HUES48 (cell line): ENCODE measurements at regions not wholly inside any gene's neighbourhood (a gene's known extent, or its start where the extent isn't known, plus 50 kb on each side); places are given as distances from the start of the nearest gene placed in this dataset.

Experiments used
- H3K27ac ChIP-seq: one replicate; pipeline ENCODE4 v1.7.0; 2013; ENCODE audit warnings: low read depth, low read length, inconsistent platforms
- H3K27me3 ChIP-seq: 2 replicates; pipeline ENCODE4 v1.6.1; 2013; ENCODE audit warnings: mild to moderate bottlenecking, low read length; ENCODE audit not compliant: control insufficient read depth, insufficient read depth
- H3K36me3 ChIP-seq: 2 replicates; pipeline ENCODE4 v1.6.1; 2013; ENCODE audit warnings: low read length; ENCODE audit not compliant: control insufficient read depth, insufficient read depth
- H3K4me1 ChIP-seq: 2 replicates; pipeline ENCODE4 v1.6.1; 2013; ENCODE audit warnings: mild to moderate bottlenecking, low read length; ENCODE audit not compliant: control insufficient read depth, insufficient read depth
- H3K4me3 ChIP-seq: 2 replicates; pipeline ENCODE4 v1.5.1; 2013; ENCODE audit warnings: mild to moderate bottlenecking, low read depth, low read length
- H3K9ac ChIP-seq: 2 replicates; pipeline ENCODE4 v1.6.1; 2013; ENCODE audit warnings: mild to moderate bottlenecking, low read depth, low read length, moderate library complexity
- H3K9me3 ChIP-seq: 2 replicates; pipeline ENCODE4 v1.6.1; 2013; ENCODE audit warnings: low read length; ENCODE audit not compliant: control insufficient read depth, insufficient read depth

- Histone ChIP-seq H3K27me3 (no peaks in the 10 kb centered on the region), H3K9me3 (no peaks in the 10 kb centered on the region), H3K4me1 (no peaks in the 10 kb centered on the region), H3K4me3 (no peak overlapping the region), H3K36me3 (no peaks in the 10 kb centered on the region), H3K27ac (no peak overlapping the region), H3K9ac (no peak overlapping the region)
These were observed 52.5 kb upstream of the TINAGL1 start for GRCh38 chr1:31523769-31524168.

GRCh38 chr1:31524186-31524901, 52.0 kb upstream of the TINAGL1 start:
- Histone ChIP-seq H3K4me3 (no peak overlapping the region), H3K36me3 (no peaks in the 10 kb centered on the region), H3K27ac (no peak overlapping the region), H3K4me1 (no peaks in the 10 kb centered on the region), H3K9ac (no peak overlapping the region), H3K9me3 (no peaks in the 10 kb centered on the region), H3K27me3 (no peaks in the 10 kb centered on the region)
